IPS DF 6.9 (cell line): ENCODE measurements at regions not wholly inside any gene's neighbourhood (a gene's known extent, or its start where the extent isn't known, plus 50 kb on each side); places are given as distances from the start of the nearest gene placed in this dataset.

Experiments used
- DNase-seq: peaks from one replicate; pipeline ENCODE4 v3.0.0-alpha.2; 2013; ENCODE audit warnings: low read depth, low spot score
- H3K27ac ChIP-seq: one replicate; pipeline ENCODE4 v1.5.1; 2013; ENCODE audit warnings: low read length, control low read depth
- H3K27me3 ChIP-seq: 2 replicates; pipeline ENCODE4 v1.6.1; 2013; ENCODE audit warnings: mild to moderate bottlenecking, low read length; ENCODE audit not compliant: control insufficient read depth, insufficient read depth
- H3K36me3 ChIP-seq: 2 replicates; pipeline ENCODE4 v1.6.1; 2013; ENCODE audit warnings: low read length; ENCODE audit not compliant: control insufficient read depth, insufficient read depth
- H3K4me1 ChIP-seq: 2 replicates; pipeline ENCODE4 v1.6.1; 2013; ENCODE audit warnings: low read length; ENCODE audit not compliant: control insufficient read depth, insufficient read depth
- H3K4me3 ChIP-seq: 2 replicates; pipeline ENCODE4 v1.5.1; 2013; ENCODE audit warnings: mild to moderate bottlenecking, low read length
- H3K9me3 ChIP-seq: 2 replicates; pipeline ENCODE4 v1.6.1; 2013; ENCODE audit warnings: low read length, inconsistent platforms; ENCODE audit not compliant: control insufficient read depth, insufficient read depth
- WGBS: extraction: QIAGEN DNeasy Blood & Tissue Kit; methylation state at CpG from one replicate; pipeline ENCODE4 v1.1.7; 2013; ENCODE audit warnings: mixed read lengths, missing lambda C conversion rate; ENCODE audit not compliant: insufficient read length, insufficient coverage; 5-methylcytosine and 5-hydroxymethylcytosine counted together

GRCh38 chr7:132072873-132073272, 503.4 kb downstream of the PLXNA4 start:
- Histone ChIP-seq H3K27ac (no peak overlapping the region), H3K9me3 (no peaks in the 10 kb centered on the region), H3K4me1 (no peaks in the 10 kb centered on the region), H3K4me3 (no peak overlapping the region), H3K36me3 (no peaks in the 10 kb centered on the region; the same call in 1 of the 2 replicates), H3K27me3 (no peaks in the 10 kb centered on the region; the same call in 1 of the 2 replicates)
- DNase-seq: no peak

- no peak for DNase-seq
- no peak overlapping the region for H3K4me3 ChIP-seq
- H3K36me3 ChIP-seq: no peaks in the 10 kb centered on the region; the same call in 1 of the 2 replicates
- no peaks in the 10 kb centered on the region for H3K4me1 ChIP-seq
- H3K9me3 ChIP-seq: no peaks in the 10 kb centered on the region
- H3K27ac ChIP-seq: no peak overlapping the region
- H3K27me3 ChIP-seq: no peaks in the 10 kb centered on the region; the same call in 1 of the 2 replicates
- no CpG with 5 or more reads among the region's 4 CpGs for WGBS
Observed at GRCh38 chr7:132072165-132072564, 504.1 kb downstream of the PLXNA4 start.

- no peak overlapping the region for H3K4me3 ChIP-seq
- no peak for DNase-seq
- no CpG with 5 or more reads among the region's 4 CpGs for WGBS
- H3K27me3 ChIP-seq: no peaks in the 10 kb centered on the region; the same call in 1 of the 2 replicates
- 0 out of 2 replicates have a peak, but pooled peaks cover 1% of the 10 kb centered on the region for H3K4me1 ChIP-seq
- no peaks in the 10 kb centered on the region for H3K9me3 ChIP-seq
- no peaks in the 10 kb centered on the region for H3K36me3 ChIP-seq
- no peak overlapping the region for H3K27ac ChIP-seq
Observed at GRCh38 chr7:132069306-132069705, 507.0 kb downstream of the PLXNA4 start.

GRCh38 chr7:132066761-132067171, 509.5 kb downstream of the PLXNA4 start:
- Histone ChIP-seq H3K27ac (no peak overlapping the region), H3K4me3 (no peak overlapping the region), H3K9me3 (no peaks in the 10 kb centered on the region), H3K36me3 (no peaks in the 10 kb centered on the region), H3K4me1 (0 out of 2 replicates have a peak, but pooled peaks cover 1% of the 10 kb centered on the region), H3K27me3 (no peaks in the 10 kb centered on the region)
- DNase-seq: no peak
- no CpG with 5 or more reads among the region's 12 CpGs for WGBS

GRCh38 chr7:132065989-132066603, 509.7 kb upstream of the PODXL start:
- no peaks in the 10 kb centered on the region for H3K36me3 ChIP-seq
- WGBS: no CpG with 5 or more reads among the region's 5 CpGs
- no peak overlapping the region for H3K27ac ChIP-seq
- H3K27me3 ChIP-seq: no peaks in the 10 kb centered on the region
- DNase-seq: no peak
- no peak overlapping the region for H3K4me3 ChIP-seq
- H3K9me3 ChIP-seq: no peaks in the 10 kb centered on the region
- H3K4me1 ChIP-seq: 0 out of 2 replicates have a peak, but pooled peaks cover 1% of the 10 kb centered on the region

- Histone ChIP-seq H3K27ac (no peak overlapping the region), H3K36me3 (no peaks in the 10 kb centered on the region), H3K4me1 (0 out of 2 replicates have a peak, but pooled peaks cover 1% of the 10 kb centered on the region), H3K4me3 (no peak overlapping the region), H3K27me3 (no peaks in the 10 kb centered on the region), H3K9me3 (no peaks in the 10 kb centered on the region)
- WGBS: no CpG with 5 or more reads among the region's 8 CpGs
- no peak for DNase-seq
Observed at GRCh38 chr7:132065193-132065988, 509.0 kb upstream of the PODXL start.

GRCh38 chr7:132063800-132064199, 507.4 kb upstream of the PODXL start:
- Histone ChIP-seq H3K9me3 (no peaks in the 10 kb centered on the region), H3K36me3 (no peaks in the 10 kb centered on the region), H3K4me3 (no peak overlapping the region), H3K27ac (no peak overlapping the region), H3K27me3 (no peaks in the 10 kb centered on the region), H3K4me1 (0 out of 2 replicates have a peak, but pooled peaks cover 1% of the 10 kb centered on the region)
- WGBS: no CpG with 5 or more reads among the region's 7 CpGs
- DNase-seq: no peak

GRCh38 chr7:132061937-132062336, 505.5 kb upstream of the PODXL start:
- Histone ChIP-seq H3K4me3 (no peak overlapping the region), H3K27ac (no peak overlapping the region), H3K36me3 (no peaks in the 10 kb centered on the region), H3K9me3 (no peaks in the 10 kb centered on the region), H3K27me3 (no peaks in the 10 kb centered on the region), H3K4me1 (0 out of 2 replicates have a peak, but pooled peaks cover 1% of the 10 kb centered on the region)
- no peak for DNase-seq
- WGBS: no CpG with 5 or more reads among the region's 2 CpGs

GRCh38 chr7:132059141-132059540, 502.7 kb upstream of the PODXL start:
- H3K27ac ChIP-seq: no peak overlapping the region
- WGBS: no CpG with 5 or more reads among the region's 4 CpGs
- H3K9me3 ChIP-seq: no peaks in the 10 kb centered on the region
- no peak overlapping the region for H3K4me3 ChIP-seq
- no peaks in the 10 kb centered on the region for H3K27me3 ChIP-seq
- no peak for DNase-seq
- H3K36me3 ChIP-seq: no peaks in the 10 kb centered on the region
- H3K4me1 ChIP-seq: no peaks in the 10 kb centered on the region

- Histone ChIP-seq H3K36me3 (no peaks in the 10 kb centered on the region), H3K27me3 (no peaks in the 10 kb centered on the region), H3K9me3 (no peaks in the 10 kb centered on the region), H3K4me3 (no peak overlapping the region), H3K27ac (no peak overlapping the region), H3K4me1 (no peaks in the 10 kb centered on the region)
- no CpG with 5 or more reads among the region's 9 CpGs for WGBS
- DNase-seq: no peak
Observed at GRCh38 chr7:132055336-132056120, 499.1 kb upstream of the PODXL start.
